Activated CD4-positive, alpha-beta T cell treated with anti-CD3 and anti-CD28 coated beads, Interleukin-2, Interleukin-4, amounts not matched to agents 100 ng/mL and 50 ng/mL, durations not matched to agents 16 hours and 8 hours (primary cell): ENCODE measurements at regions not wholly inside any gene's neighbourhood (a gene's known extent, or its start where the extent isn't known, plus 50 kb on each side); places are given as distances from the start of the nearest gene placed in this dataset.
"Not testable (repeated sequence)": the region's sequence is repeated elsewhere in the genome, so short reads cannot be mapped to it uniquely, and the experiment has no call there.

Experiments used
- DNase-seq: peaks from one replicate; pipeline ENCODE4 v3.0.0-alpha.2; 2020; ENCODE audit warnings: low spot score

GRCh38 chr3:655824-656223 is 437.0 kb upstream of the CNTN6 start:
- DNase-seq = no peak

- no peak for DNase-seq
These were observed 431.5 kb upstream of the CNTN6 start for GRCh38 chr3:661356-661755.

GRCh38 chr3:674116-674515 is 418.7 kb upstream of the CNTN6 start:
- no peak for DNase-seq

- no peak for DNase-seq
These were observed 417.0 kb upstream of the CNTN6 start for GRCh38 chr3:675846-676245.

- no peak for DNase-seq
These were observed 409.1 kb upstream of the CNTN6 start for GRCh38 chr3:683770-684169.

GRCh38 chr3:690770-691169 is 402.1 kb upstream of the CNTN6 start:
- no peak for DNase-seq

- no peak for DNase-seq
These were observed 392.3 kb upstream of the CNTN6 start for GRCh38 chr3:700514-700913.

- DNase-seq = no peak
These were observed 385.8 kb upstream of the CNTN6 start for GRCh38 chr3:707041-707440.

- no peak for DNase-seq
These were observed 379.7 kb upstream of the CNTN6 start for GRCh38 chr3:713006-713621.

GRCh38 chr3:713947-714620 is 378.7 kb upstream of the CNTN6 start:
- no peak for DNase-seq

GRCh38 chr3:721086-721485 is 371.7 kb upstream of the CNTN6 start:
- DNase-seq = no peak

- DNase-seq = no peak
These were observed 360.4 kb upstream of the CNTN6 start for GRCh38 chr3:732326-732928.

GRCh38 chr3:733313-733712 is 359.5 kb upstream of the CNTN6 start:
- DNase-seq = no peak

- DNase-seq = no peak
These were observed 335.1 kb upstream of the CNTN6 start for GRCh38 chr3:757711-758110.

- no peak for DNase-seq
These were observed 333.7 kb upstream of the CNTN6 start for GRCh38 chr3:759106-759505.

GRCh38 chr3:773433-773832 is 319.4 kb upstream of the CNTN6 start:
- DNase-seq = not testable (repeated sequence)

GRCh38 chr3:775178-775880 is 317.5 kb upstream of the CNTN6 start:
- DNase-seq = no peak

GRCh38 chr3:780505-780904 is 312.3 kb upstream of the CNTN6 start:
- no peak for DNase-seq

- no peak for DNase-seq
These were observed 301.4 kb upstream of the CNTN6 start for GRCh38 chr3:791442-791841.

GRCh38 chr3:792630-793029 is 300.2 kb upstream of the CNTN6 start:
- no peak for DNase-seq

- no peak for DNase-seq
These were observed 288.6 kb upstream of the CNTN6 start for GRCh38 chr3:804211-804610.

- no peak for DNase-seq
These were observed 287.5 kb upstream of the CNTN6 start for GRCh38 chr3:805326-805725.

GRCh38 chr3:806006-806405 is 286.8 kb upstream of the CNTN6 start:
- no peak for DNase-seq
